Esophagus muscularis mucosa (tissue), 4 donors: ENCODE measurements at regions not wholly inside any gene's neighbourhood (a gene's known extent, or its start where the extent isn't known, plus 50 kb on each side); places are given as distances from the start of the nearest gene placed in this dataset.
A peak's percentile ranks its signal among the peaks of the same experiment; 100 is the strongest.

ENCODE experiments used
- DNase-seq: peaks from one replicate; pipeline ENCODE4 v3.0.0-alpha.2; 2017; ENCODE audit errors: extremely low spot score
- H3K27ac ChIP-seq, 4 donors: fragments of 200-600 bp; sonication (generic); replicated peaks in 1 of 4; 1 replicate in 3 of 4; 2 replicates in 1 of 4; pipeline ENCODE4 v1.5.1; 2016 to 2019; ENCODE audit warnings: mild to moderate bottlenecking in 1 of 4
- H3K27me3 ChIP-seq, 4 donors: fragments of 200-600 bp; sonication (generic); one replicate each; pipeline versions ENCODE4 v1.5.1 to v1.6.0; 2016 to 2019
- H3K36me3 ChIP-seq, 4 donors: fragments of 200-600 bp; sonication (generic); one replicate each; pipeline ENCODE4 v1.5.1; 2016 to 2019
- H3K4me1 ChIP-seq, 4 donors: fragments of 200-600 bp; sonication (generic); one replicate each; pipeline ENCODE4 v1.5.1; 2016 to 2019
- H3K4me3 ChIP-seq, 4 donors: fragments of 200-600 bp; sonication (generic); 1 replicate in 2 of 4; 2 replicates in 2 of 4; pipeline ENCODE4 v1.5.1; 2016 to 2019; ENCODE audit warnings: mild to moderate bottlenecking in 4 of 4, moderate library complexity in 1 of 4
- H3K9me3 ChIP-seq, 4 donors: fragments of 200-600 bp; sonication (generic); 1 replicate in 3 of 4; 2 replicates in 1 of 4; pipeline ENCODE4 v1.5.1; 2016 to 2019
- CTCF ChIP-seq, 3 experiments: fragments of 200-600 bp in 2 of 3; fragments of 450-650 bp in 1 of 3; sonication (generic) in 2 of 3; IDR thresholded peaks; one replicate each; pipeline ENCODE4 v1.5.1; 2017 to 2019; ENCODE audit warnings: antibody characterized with exemption in 3 of 3, mild to moderate bottlenecking in 2 of 3, moderate library complexity in 1 of 3
- EP300 ChIP-seq: sonication (generic); formaldehyde crosslinking; IDR thresholded peaks from one replicate; pipeline ENCODE4 v1.6.1; 2017; ENCODE audit warnings: antibody characterized with exemption
- POLR2A ChIP-seq: fragments of 450-650 bp; IDR thresholded peaks from one replicate; pipeline ENCODE4 v1.6.1; 2017; ENCODE audit warnings: antibody characterized with exemption, moderate library complexity, mild to moderate bottlenecking, low read depth
- POLR2AphosphoS5 ChIP-seq, 2 donors: sonication (generic); formaldehyde crosslinking; IDR thresholded peaks; one replicate each; pipeline ENCODE4 v1.6.1; 2017; ENCODE audit warnings: antibody characterized with exemption in 2 of 2
- WGBS: methylation state at CpG from one replicate; pipeline ENCODE4 v1.1.5; 2018; 5-methylcytosine and 5-hydroxymethylcytosine counted together
- intact Hi-C: fragments of 100-400 bp; cut with DNase I; formaldehyde crosslinking; loops from one replicate; pipeline ENCODE4 v1.15.1; 2023

DNA sequence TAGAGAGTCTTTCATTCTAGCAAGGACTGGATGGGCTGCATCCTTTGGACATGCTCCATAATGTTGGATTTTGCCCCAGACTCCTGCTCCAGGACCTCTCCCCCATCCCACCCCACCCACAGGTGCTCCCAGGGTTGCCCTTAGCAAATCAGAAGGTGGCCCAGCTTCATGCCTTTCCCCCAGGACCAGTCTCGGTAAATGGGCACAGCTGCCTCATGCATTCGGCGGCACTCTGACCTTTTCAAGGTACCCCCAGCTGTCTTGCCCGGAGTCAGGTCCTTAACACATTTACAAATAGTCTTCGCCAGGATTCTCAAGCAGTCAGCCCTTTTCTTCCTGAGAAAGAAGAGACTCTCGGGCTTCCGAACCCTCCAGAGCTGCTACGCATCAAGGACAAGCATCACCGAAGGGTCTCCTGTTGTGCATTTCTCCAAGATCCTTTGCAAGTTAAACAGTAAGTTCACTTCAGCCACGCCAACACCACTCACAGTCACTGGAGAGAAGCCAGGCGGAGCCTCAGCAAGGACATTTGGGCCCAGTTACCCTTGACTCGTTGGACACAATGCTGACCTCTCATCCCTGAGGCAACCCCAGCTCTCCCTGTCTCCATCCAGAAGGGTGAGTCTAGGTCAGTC lies 287.8 kb downstream of the FAM43A start:
- DNase-seq, result peak; percentile 62

DNA sequence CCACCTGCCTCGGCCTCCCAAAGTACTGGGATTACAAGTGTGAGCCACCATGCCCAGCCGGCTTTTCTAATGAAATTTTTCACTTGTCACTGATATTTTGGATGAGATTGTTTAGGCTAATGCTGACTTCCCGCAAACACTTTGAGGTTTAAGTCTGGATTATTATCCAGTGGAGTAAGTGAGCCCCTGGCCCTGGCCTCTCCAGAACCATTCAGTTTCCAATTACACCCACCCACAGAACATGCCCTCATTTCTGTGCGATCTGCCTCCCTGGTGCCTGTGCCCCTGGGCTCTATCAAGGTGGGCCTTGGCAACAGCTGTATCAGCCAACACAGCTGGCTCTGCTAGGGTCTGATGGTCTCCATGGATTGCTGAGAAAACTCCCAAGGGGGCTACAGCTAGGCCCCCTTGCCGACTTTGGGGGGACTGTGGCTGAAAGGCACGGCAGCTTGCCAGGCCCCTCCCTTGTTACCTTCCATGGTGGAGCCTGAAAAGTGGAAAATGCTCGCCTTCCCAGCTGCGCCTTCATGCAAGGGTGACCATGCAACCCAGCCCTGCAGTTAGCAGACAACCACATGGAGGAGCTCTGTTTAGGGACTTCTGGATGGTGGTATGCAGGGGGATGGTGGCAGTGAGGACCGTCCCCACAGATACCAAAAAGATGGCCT lies 288.9 kb downstream of the FAM43A start:
- intact Hi-C loops, result no loop called here
- Histone ChIP-seq H3K27me3 (no peaks in the 10 kb centered on the region), H3K27ac (no peak overlapping the region), H3K4me1 (no peaks in the 10 kb centered on the region), H3K4me3 (no peak overlapping the region), H3K36me3 (no peaks in the 10 kb centered on the region), H3K9me3 (peaks cover 0 to 3% (median 0%) of the 10 kb centered on the region in 4 donors)
- no peak for TF ChIP-seq POLR2A
- TF ChIP-seq POLR2AphosphoS5 (IDR thresholded peaks at IDR 0.05), result no peak
- no peak for TF ChIP-seq CTCF (IDR thresholded peaks at IDR 0.05)
- no peak for TF ChIP-seq EP300
- DNase-seq, result peak; percentile 39
- WGBS, result 93% methylated on average over 4 of the region's 9 CpGs

More for the DNA sequence above, 287.8 kb downstream of the FAM43A start:
- no peaks in the 10 kb centered on the region for H3K36me3 ChIP-seq
- H3K4me3 ChIP-seq, result no peak overlapping the region
- 95% methylated on average over 12 of the region's 12 CpGs for WGBS
- H3K27me3 ChIP-seq, result no peaks in the 10 kb centered on the region
- H3K4me1 ChIP-seq, result no peaks in the 10 kb centered on the region
- H3K27ac ChIP-seq, result no peak overlapping the region
- intact Hi-C loops, result no loop called here
- H3K9me3 ChIP-seq, result peaks cover 0 to 3% (median 0%) of the 10 kb centered on the region in 4 donors
- TF ChIP-seq CTCF (IDR thresholded peaks at IDR 0.05) (no peak), POLR2AphosphoS5 (IDR thresholded peaks at IDR 0.05) (no peak), EP300 (no peak), POLR2A (no peak)

GRCh38 chr3:194976049-194976451 lies 290.4 kb downstream of the FAM43A start:
- H3K36me3 ChIP-seq, result no peaks in the 10 kb centered on the region
- WGBS, result 78% methylated on average over 5 of the region's 5 CpGs
- intact Hi-C loops, result no loop called here
- no peak overlapping the region for H3K4me3 ChIP-seq
- H3K9me3 ChIP-seq, result no peaks in the 10 kb centered on the region
- no peaks in the 10 kb centered on the region for H3K27me3 ChIP-seq
- TF ChIP-seq CTCF (IDR thresholded peaks at IDR 0.05) (no peak), POLR2A (no peak), EP300 (no peak), POLR2AphosphoS5 (IDR thresholded peaks at IDR 0.05) (no peak)
- no peaks in the 10 kb centered on the region for H3K4me1 ChIP-seq
- no peak overlapping the region for H3K27ac ChIP-seq
- peak; percentile 83 for DNase-seq

- no peaks in the 10 kb centered on the region for H3K4me1 ChIP-seq
- no peaks in the 10 kb centered on the region for H3K9me3 ChIP-seq
- no peaks in the 10 kb centered on the region for H3K27me3 ChIP-seq
- DNase-seq, result peak; percentile 64
- H3K4me3 ChIP-seq, result no peak overlapping the region
- H3K36me3 ChIP-seq, result no peaks in the 10 kb centered on the region
- 82% methylated on average over 7 of the region's 7 CpGs for WGBS
- no peak overlapping the region for H3K27ac ChIP-seq
- TF ChIP-seq EP300 (no peak), POLR2A (no peak), CTCF (IDR thresholded peaks at IDR 0.05) (no peak), POLR2AphosphoS5 (IDR thresholded peaks at IDR 0.05) (no peak)
- intact Hi-C loops, result no loop called here
Observed at GRCh38 chr3:194976874-194977273, 291.2 kb downstream of the FAM43A start.
